ENCODE measurements at regions not wholly inside any gene's neighbourhood (a gene's known extent, or its start where the extent isn't known, plus 50 kb on each side); places are given as distances from the start of the nearest gene placed in this dataset.

DNA sequence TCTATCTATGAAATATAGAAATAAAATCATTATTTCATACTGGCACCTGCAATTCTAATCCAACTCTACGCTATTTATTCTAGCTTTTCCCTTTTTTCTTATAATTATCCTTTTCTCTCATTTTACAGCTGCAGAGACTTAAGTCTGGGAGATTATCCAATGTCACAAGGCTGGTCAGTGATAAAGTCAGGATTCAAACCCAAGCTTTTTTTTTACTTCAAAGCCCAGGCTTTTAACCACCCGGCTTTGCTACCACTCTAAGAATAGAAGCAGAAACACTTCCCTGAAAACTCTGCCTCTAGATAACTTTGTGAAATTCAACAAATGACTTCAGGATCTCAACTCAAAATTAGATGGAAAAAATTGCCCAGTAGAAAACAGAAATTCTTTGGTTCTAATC is 552.5 kb downstream of the IPMK start:
- Histone ChIP-seq H3K27ac (ENCODE audit: low read length) (no peak overlapping the region), H3K4me3 (ENCODE audit: control insufficient read depth in 1 of 2, extremely low read depth in 1 of 2, low read length in 1 of 2) (no peak overlapping the region), H3K36me3 (ENCODE audit: control insufficient read depth in 2 of 2, extremely low read depth in 1 of 2, insufficient read depth in 1 of 2, low read length in 1 of 2) (no peaks in the 10 kb centered on the region), H3K4me1 (ENCODE audit: control insufficient read depth in 1 of 2, extremely low read depth in 1 of 2, insufficient read depth in 2 of 2, low read length in 2 of 2) (no peaks in the 10 kb centered on the region), H3K9me3 (no peaks in the 10 kb centered on the region), H3K27me3 (replicated peaks in 1 of 2; ENCODE audit: control insufficient read depth in 2 of 2, extremely low read depth in 1 of 2, insufficient read depth in 2 of 2, low read length in 1 of 2) (no peaks in the 10 kb centered on the region)
- 83% methylated on average over 1 of the region's 2 CpGs for WGBS (ENCODE audit: insufficient coverage)
- Mint-ChIP-seq H3K4me1 (no peaks in the 10 kb centered on the region), H3K27me3 (peaks cover 0 to 4% of the 10 kb centered on the region in 2 donors), H3K36me3 (no peaks in the 10 kb centered on the region), H3K27ac (no peak overlapping the region), H3K9me3 (peaks cover 4 to 18% (median 11%) of the 10 kb centered on the region in 3 donors), H3K4me3 (no peak overlapping the region)
- ATAC-seq (replicated peaks in 1 of 4) (no peak), DNase-seq (no peak)
- ChIA-PET POLR2A (no interaction called here), CTCF (no interaction called here)

DNA sequence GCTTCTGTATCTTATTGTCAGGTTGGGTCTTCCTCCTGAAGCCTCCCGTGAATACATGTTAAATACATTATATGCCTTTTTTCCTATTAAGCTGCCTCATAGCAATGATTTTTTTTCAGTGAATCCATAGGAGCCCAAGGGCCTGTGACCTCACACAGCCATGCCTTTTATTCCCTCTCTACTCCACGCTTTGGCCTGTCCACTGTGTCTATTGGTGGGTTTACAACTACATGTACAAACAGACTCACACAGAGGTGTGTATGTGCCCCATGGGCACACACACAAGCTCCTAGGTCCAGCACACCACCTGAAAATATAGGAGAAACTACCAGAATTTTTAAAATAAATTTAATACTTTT is 560.4 kb downstream of the IPMK start:
- DNase-seq: no peak
- no peak overlapping the region for H3K27ac ChIP-seq (ENCODE audit: low read length)
- H3K4me3 ChIP-seq (ENCODE audit: control insufficient read depth in 1 of 2, extremely low read depth in 1 of 2, low read length in 1 of 2): no peak overlapping the region
- ATAC-seq (replicated peaks in 1 of 4): no peak
- H3K27me3 ChIP-seq (replicated peaks in 1 of 2; ENCODE audit: control insufficient read depth in 2 of 2, extremely low read depth in 1 of 2, insufficient read depth in 2 of 2, low read length in 1 of 2): no peaks in the 10 kb centered on the region
- H3K4me1 Mint-ChIP-seq: no peaks in the 10 kb centered on the region
- no peaks in the 10 kb centered on the region for H3K36me3 ChIP-seq (ENCODE audit: control insufficient read depth in 2 of 2, extremely low read depth in 1 of 2, insufficient read depth in 1 of 2, low read length in 1 of 2)
- no peak overlapping the region for H3K4me3 Mint-ChIP-seq
- H3K27me3 Mint-ChIP-seq: no peaks in the 10 kb centered on the region
- ChIA-PET POLR2A (no interaction called here), CTCF (no interaction called here)
- no peaks in the 10 kb centered on the region for H3K9me3 ChIP-seq
- no peak overlapping the region for H3K27ac Mint-ChIP-seq
- H3K4me1 ChIP-seq (ENCODE audit: control insufficient read depth in 1 of 2, extremely low read depth in 1 of 2, insufficient read depth in 2 of 2, low read length in 2 of 2): no peaks in the 10 kb centered on the region
- no peaks in the 10 kb centered on the region for H3K36me3 Mint-ChIP-seq
- no CpG with 5 or more reads among the region's 2 CpGs for WGBS (ENCODE audit: insufficient coverage)
- H3K9me3 Mint-ChIP-seq: peaks cover 0 to 4% (median 0%) of the 10 kb centered on the region in 3 donors

DNA sequence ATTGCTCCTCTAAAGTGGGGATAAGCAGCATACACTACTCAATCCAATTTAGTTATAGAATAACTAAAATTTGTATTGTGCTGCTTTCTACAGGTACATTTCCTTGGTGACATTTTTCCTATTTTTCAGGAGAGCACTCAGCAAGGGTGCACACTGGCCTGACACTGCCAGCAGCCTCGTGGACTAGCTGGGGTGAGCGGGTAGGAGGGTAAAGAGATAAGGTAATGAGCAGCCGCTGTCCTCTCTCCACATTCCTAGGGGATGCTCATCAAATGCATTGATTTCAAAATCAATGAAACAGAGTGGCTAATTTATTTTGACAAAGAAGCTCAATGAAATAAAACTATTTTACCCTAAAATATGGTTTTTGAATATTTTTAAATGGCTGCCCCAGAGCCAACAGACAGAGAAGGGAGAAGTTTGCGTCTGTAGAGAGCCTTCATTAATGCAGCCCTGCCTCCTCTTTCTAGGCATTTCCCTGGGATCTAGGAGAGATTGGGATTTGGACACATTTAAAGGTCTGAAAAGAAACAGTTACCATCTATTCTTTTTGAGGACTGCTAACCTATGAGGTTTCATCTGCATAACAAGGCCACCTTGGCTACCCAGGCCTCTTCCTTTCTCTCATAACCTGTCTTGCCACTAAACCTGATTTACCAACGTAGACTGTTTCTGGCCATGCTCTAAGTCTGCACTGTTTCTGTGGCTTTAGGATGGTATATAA is 561.0 kb downstream of the IPMK start:
- Mint-ChIP-seq H3K9me3 (peaks cover 0 to 4% (median 0%) of the 10 kb centered on the region in 3 donors), H3K27ac (no peak overlapping the region), H3K4me3 (no peak overlapping the region), H3K4me1 (no peaks in the 10 kb centered on the region), H3K36me3 (no peaks in the 10 kb centered on the region), H3K27me3 (no peaks in the 10 kb centered on the region)
- Histone ChIP-seq H3K27me3 (replicated peaks in 1 of 2; ENCODE audit: control insufficient read depth in 2 of 2, extremely low read depth in 1 of 2, insufficient read depth in 2 of 2, low read length in 1 of 2) (no peaks in the 10 kb centered on the region), H3K4me1 (ENCODE audit: control insufficient read depth in 1 of 2, extremely low read depth in 1 of 2, insufficient read depth in 2 of 2, low read length in 2 of 2) (no peaks in the 10 kb centered on the region), H3K27ac (ENCODE audit: low read length) (no peak overlapping the region), H3K4me3 (ENCODE audit: control insufficient read depth in 1 of 2, extremely low read depth in 1 of 2, low read length in 1 of 2) (no peak overlapping the region), H3K36me3 (ENCODE audit: control insufficient read depth in 2 of 2, extremely low read depth in 1 of 2, insufficient read depth in 1 of 2, low read length in 1 of 2) (no peaks in the 10 kb centered on the region), H3K9me3 (no peaks in the 10 kb centered on the region)
- no CpG with 5 or more reads among the region's 5 CpGs for WGBS (ENCODE audit: insufficient coverage)
- DNase-seq (no peak), ATAC-seq (replicated peaks in 1 of 4) (no peak)
- POLR2A ChIA-PET: no interaction called here
- CTCF ChIA-PET: no interaction called here

DNA sequence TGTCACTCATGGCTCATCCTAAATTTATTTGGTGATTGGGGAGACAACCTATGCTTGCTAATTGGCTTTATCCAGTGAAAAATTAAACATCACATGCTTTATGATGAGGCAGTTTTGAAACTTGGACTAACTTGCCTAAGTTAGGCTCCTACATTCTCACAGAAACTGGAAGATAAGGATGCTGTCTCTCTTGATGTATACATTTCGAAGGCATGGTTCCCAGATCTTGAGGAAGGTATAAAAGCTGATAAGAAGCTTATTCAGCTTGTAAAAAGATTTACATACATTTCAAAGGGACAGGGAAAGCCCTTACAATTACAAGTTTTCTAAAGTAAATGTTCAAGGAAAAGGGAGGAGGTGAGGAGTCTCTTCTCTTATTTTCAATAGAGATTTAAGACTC is 561.7 kb downstream of the IPMK start:
- H3K4me3 ChIP-seq (ENCODE audit: control insufficient read depth in 1 of 2, extremely low read depth in 1 of 2, low read length in 1 of 2): no peak overlapping the region
- Mint-ChIP-seq H3K27ac (no peak overlapping the region), H3K4me3 (no peak overlapping the region), H3K9me3 (peaks cover 0 to 4% (median 4%) of the 10 kb centered on the region in 3 donors), H3K4me1 (no peaks in the 10 kb centered on the region), H3K36me3 (no peaks in the 10 kb centered on the region), H3K27me3 (no peaks in the 10 kb centered on the region)
- H3K9me3 ChIP-seq: no peaks in the 10 kb centered on the region
- POLR2A ChIA-PET: no interaction called here
- no peak for DNase-seq
- no peaks in the 10 kb centered on the region for H3K36me3 ChIP-seq (ENCODE audit: control insufficient read depth in 2 of 2, extremely low read depth in 1 of 2, insufficient read depth in 1 of 2, low read length in 1 of 2)
- ATAC-seq (replicated peaks in 1 of 4): no peak
- WGBS (ENCODE audit: insufficient coverage): no CpG with 5 or more reads among the region's 1 CpG
- H3K4me1 ChIP-seq (ENCODE audit: control insufficient read depth in 1 of 2, extremely low read depth in 1 of 2, insufficient read depth in 2 of 2, low read length in 2 of 2): no peaks in the 10 kb centered on the region
- CTCF ChIA-PET: no interaction called here
- no peak overlapping the region for H3K27ac ChIP-seq (ENCODE audit: low read length)
- H3K27me3 ChIP-seq (replicated peaks in 1 of 2; ENCODE audit: control insufficient read depth in 2 of 2, extremely low read depth in 1 of 2, insufficient read depth in 2 of 2, low read length in 1 of 2): no peaks in the 10 kb centered on the region

DNA sequence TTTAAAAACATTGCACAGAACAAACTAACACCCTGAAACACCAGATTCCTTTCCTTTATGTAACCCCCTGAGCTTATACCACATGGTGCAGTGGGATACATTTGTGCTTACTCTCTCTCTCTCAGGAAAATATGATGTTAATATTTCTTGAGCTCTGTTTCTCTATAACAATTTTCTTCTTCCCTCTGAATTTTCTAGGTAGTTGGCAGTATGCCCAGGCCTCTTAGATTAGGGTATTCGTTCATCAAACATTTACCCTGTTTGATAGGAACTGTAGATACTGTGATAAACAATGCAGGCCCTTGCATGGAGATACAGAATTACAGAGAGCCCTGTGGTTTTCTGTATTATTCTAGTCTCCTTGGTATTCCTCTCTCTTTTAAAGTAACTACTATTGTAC is 567.8 kb downstream of the IPMK start:
- Histone ChIP-seq H3K27me3 (replicated peaks in 1 of 2; ENCODE audit: control insufficient read depth in 2 of 2, extremely low read depth in 1 of 2, insufficient read depth in 2 of 2, low read length in 1 of 2) (no peaks in the 10 kb centered on the region), H3K36me3 (ENCODE audit: control insufficient read depth in 2 of 2, extremely low read depth in 1 of 2, insufficient read depth in 1 of 2, low read length in 1 of 2) (no peaks in the 10 kb centered on the region), H3K27ac (ENCODE audit: low read length) (no peak overlapping the region), H3K4me1 (ENCODE audit: control insufficient read depth in 1 of 2, extremely low read depth in 1 of 2, insufficient read depth in 2 of 2, low read length in 2 of 2) (no peaks in the 10 kb centered on the region), H3K9me3 (no peaks in the 10 kb centered on the region), H3K4me3 (ENCODE audit: control insufficient read depth in 1 of 2, extremely low read depth in 1 of 2, low read length in 1 of 2) (no peak overlapping the region)
- ChIA-PET POLR2A (no interaction called here), CTCF (no interaction called here)
- Mint-ChIP-seq H3K27me3 (no peaks in the 10 kb centered on the region), H3K4me1 (no peaks in the 10 kb centered on the region), H3K27ac (no peak overlapping the region), H3K9me3 (peaks cover 0 to 7% (median 4%) of the 10 kb centered on the region in 3 donors), H3K4me3 (no peak overlapping the region), H3K36me3 (no peaks in the 10 kb centered on the region)
- no peak for ATAC-seq (replicated peaks in 1 of 4)
- DNase-seq: no peak
- WGBS (ENCODE audit: insufficient coverage): no CpG with 5 or more reads among the region's 1 CpG

DNA sequence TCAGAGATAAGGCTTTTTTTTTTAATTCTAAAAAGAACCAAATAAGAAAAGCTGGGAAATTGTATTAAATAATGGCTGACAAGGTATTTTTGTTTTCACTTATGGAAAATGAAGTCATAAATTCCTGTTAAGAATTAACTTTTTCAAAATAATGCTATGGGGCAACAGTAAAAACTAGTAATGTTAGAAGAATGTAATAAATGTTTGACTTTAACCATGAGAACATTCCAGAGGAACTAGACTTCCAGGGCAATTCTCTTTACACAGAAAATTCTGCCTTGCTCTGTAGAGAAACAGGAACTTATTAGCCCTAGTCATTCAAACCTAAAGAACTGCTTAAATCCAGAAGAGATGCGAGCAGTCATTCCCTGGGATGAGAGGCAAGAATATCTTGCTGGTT is 571.1 kb downstream of the IPMK start:
- no peaks in the 10 kb centered on the region for H3K27me3 ChIP-seq (replicated peaks in 1 of 2; ENCODE audit: control insufficient read depth in 2 of 2, extremely low read depth in 1 of 2, insufficient read depth in 2 of 2, low read length in 1 of 2)
- ATAC-seq (replicated peaks in 1 of 4) (no peak), DNase-seq (no peak)
- no peaks in the 10 kb centered on the region for H3K4me1 ChIP-seq (ENCODE audit: control insufficient read depth in 1 of 2, extremely low read depth in 1 of 2, insufficient read depth in 2 of 2, low read length in 2 of 2)
- H3K9me3 ChIP-seq: no peaks in the 10 kb centered on the region
- Mint-ChIP-seq H3K36me3 (no peaks in the 10 kb centered on the region), H3K27me3 (no peaks in the 10 kb centered on the region), H3K9me3 (peaks cover 0 to 7% (median 4%) of the 10 kb centered on the region in 3 donors), H3K4me3 (no peak overlapping the region), H3K4me1 (no peaks in the 10 kb centered on the region), H3K27ac (no peak overlapping the region)
- ChIA-PET POLR2A (no interaction called here), CTCF (interaction anchor here in 1 of 2 donors (0.7 kb wide), 1 partner anchor 14 kb away, joined by 4 read pairs; no protein-coding TSS in a partner anchor)
- no peak overlapping the region for H3K27ac ChIP-seq (ENCODE audit: low read length)
- H3K4me3 ChIP-seq (ENCODE audit: control insufficient read depth in 1 of 2, extremely low read depth in 1 of 2, low read length in 1 of 2): no peak overlapping the region
- H3K36me3 ChIP-seq (ENCODE audit: control insufficient read depth in 2 of 2, extremely low read depth in 1 of 2, insufficient read depth in 1 of 2, low read length in 1 of 2): no peaks in the 10 kb centered on the region
- WGBS (ENCODE audit: insufficient coverage): no CpG with 5 or more reads among the region's 1 CpG

Measured in T-cell (primary cell).